Mononuclear cell (primary cell): ENCODE measurements at regions not wholly inside any gene's neighbourhood (a gene's known extent, or its start where the extent isn't known, plus 50 kb on each side); places are given as distances from the start of the nearest gene placed in this dataset.

Source experiments
- H3K27me3 ChIP-seq: 2 replicates; pipeline ENCODE4 v1.6.0; 2011; ENCODE audit warnings: low read length, control low read depth; ENCODE audit not compliant: insufficient read depth
- H3K4me1 ChIP-seq: 2 replicates; pipeline ENCODE4 v1.5.1; 2011; ENCODE audit warnings: mild to moderate bottlenecking, low read length, control low read depth; ENCODE audit not compliant: insufficient read depth
- H3K4me3 ChIP-seq: 2 replicates; pipeline ENCODE4 v1.5.1; 2011; ENCODE audit warnings: mild to moderate bottlenecking, low read length, moderate library complexity
- H3K9me3 ChIP-seq: 2 replicates; pipeline ENCODE4 v1.5.1; 2011; ENCODE audit warnings: low read depth, mild to moderate bottlenecking, control low read depth, low read length

- peaks cover 48% of the 10 kb centered on the region for H3K4me1 ChIP-seq
- H3K9me3 ChIP-seq: no peaks in the 10 kb centered on the region
- H3K27me3 ChIP-seq: no peaks in the 10 kb centered on the region
- H3K4me3 ChIP-seq: no peak overlapping the region
These were observed 188.4 kb downstream of the GASK1B start for GRCh38 chr4:157984285-157984911.

GRCh38 chr4:157983300-157983699 lies 189.5 kb downstream of the GASK1B start:
- Histone ChIP-seq H3K4me3 (no peak overlapping the region), H3K9me3 (no peaks in the 10 kb centered on the region), H3K4me1 (peaks cover 39% of the 10 kb centered on the region), H3K27me3 (no peaks in the 10 kb centered on the region)

DNA sequence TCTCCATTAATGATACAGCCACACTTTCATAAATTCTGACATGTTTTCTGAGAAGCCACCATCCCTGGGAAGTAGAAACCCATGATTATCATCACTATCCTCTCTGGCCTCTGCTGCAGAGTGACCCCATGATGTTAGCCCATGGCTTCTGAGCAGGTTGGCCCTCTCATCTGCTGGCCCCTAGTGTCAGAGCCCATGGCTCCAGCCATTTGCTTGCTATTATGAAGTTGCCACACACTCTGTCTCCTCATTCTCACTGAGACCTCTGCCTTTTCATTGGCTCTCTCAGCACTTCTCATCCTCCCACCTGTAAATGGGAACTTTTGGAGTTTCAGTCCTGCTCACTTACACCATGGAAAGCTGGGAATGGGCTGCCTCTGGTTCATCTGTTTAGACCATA lies 192.7 kb downstream of the GASK1B start:
- Histone ChIP-seq H3K4me3 (no peak overlapping the region), H3K27me3 (peaks cover 3% of the 10 kb centered on the region), H3K4me1 (peaks cover 21% of the 10 kb centered on the region), H3K9me3 (no peaks in the 10 kb centered on the region)

- Histone ChIP-seq H3K4me1 (peaks cover 13% of the 10 kb centered on the region), H3K4me3 (no peak overlapping the region), H3K9me3 (no peaks in the 10 kb centered on the region), H3K27me3 (peaks cover 3% of the 10 kb centered on the region)
These were observed 194.0 kb downstream of the GASK1B start for GRCh38 chr4:157978680-157979361.

DNA sequence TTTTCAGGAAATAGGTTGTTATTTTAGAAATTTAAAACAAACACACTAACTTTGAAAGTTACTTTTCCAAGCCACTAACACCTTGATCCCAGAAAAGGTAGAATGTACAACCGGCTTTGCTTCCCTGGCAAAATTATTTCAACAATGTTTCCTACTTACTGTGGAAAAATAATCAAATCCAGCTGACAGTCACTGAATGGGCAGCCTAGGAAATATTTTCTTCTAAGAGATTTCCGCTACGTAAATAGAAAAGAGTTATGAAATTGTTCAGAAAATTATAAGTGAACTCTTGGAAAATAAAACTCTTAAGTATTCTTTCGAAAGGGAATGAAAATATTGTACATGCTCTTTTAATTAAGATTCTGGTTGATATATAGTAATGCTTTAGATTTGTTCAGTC lies 195.7 kb downstream of the GASK1B start:
- Histone ChIP-seq H3K9me3 (no peaks in the 10 kb centered on the region), H3K27me3 (peaks cover 3% of the 10 kb centered on the region), H3K4me3 (no peak overlapping the region), H3K4me1 (no peaks in the 10 kb centered on the region)

- Histone ChIP-seq H3K4me3 (no peak overlapping the region), H3K4me1 (no peaks in the 10 kb centered on the region), H3K9me3 (no peaks in the 10 kb centered on the region), H3K27me3 (peaks cover 3% of the 10 kb centered on the region)
These were observed 199.5 kb downstream of the GASK1B start for GRCh38 chr4:157973297-157973696.

DNA sequence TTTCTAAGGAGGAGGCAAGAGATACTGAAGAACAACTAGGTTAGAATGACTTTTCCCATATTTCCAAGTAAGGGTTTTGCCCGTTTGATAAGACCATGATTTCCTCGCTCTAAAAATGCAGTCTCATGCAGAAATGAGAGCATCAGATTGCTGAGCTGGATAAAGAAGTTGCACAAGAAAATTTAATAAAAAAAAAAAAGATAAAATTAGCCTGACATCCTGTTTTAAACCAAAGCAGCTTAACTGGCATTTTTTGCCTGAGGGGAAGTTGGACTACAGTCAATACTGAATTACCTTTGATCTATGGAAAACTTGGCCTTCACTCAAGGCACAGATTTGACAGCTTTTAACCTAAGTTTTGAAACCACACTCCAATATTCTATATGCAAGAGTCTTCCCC lies 208.4 kb downstream of the GASK1B start:
- Histone ChIP-seq H3K9me3 (no peaks in the 10 kb centered on the region), H3K27me3 (no peaks in the 10 kb centered on the region), H3K4me3 (no peak overlapping the region), H3K4me1 (no peaks in the 10 kb centered on the region)

GRCh38 chr4:157961229-157961990 lies 211.4 kb downstream of the GASK1B start:
- H3K4me3 ChIP-seq: no peak overlapping the region
- H3K27me3 ChIP-seq: no peaks in the 10 kb centered on the region
- no peaks in the 10 kb centered on the region for H3K4me1 ChIP-seq
- H3K9me3 ChIP-seq: no peaks in the 10 kb centered on the region

GRCh38 chr4:157957905-157958304 lies 214.9 kb downstream of the GASK1B start:
- H3K9me3 ChIP-seq: no peaks in the 10 kb centered on the region
- no peaks in the 10 kb centered on the region for H3K27me3 ChIP-seq
- H3K4me3 ChIP-seq: no peak overlapping the region
- H3K4me1 ChIP-seq: no peaks in the 10 kb centered on the region

DNA sequence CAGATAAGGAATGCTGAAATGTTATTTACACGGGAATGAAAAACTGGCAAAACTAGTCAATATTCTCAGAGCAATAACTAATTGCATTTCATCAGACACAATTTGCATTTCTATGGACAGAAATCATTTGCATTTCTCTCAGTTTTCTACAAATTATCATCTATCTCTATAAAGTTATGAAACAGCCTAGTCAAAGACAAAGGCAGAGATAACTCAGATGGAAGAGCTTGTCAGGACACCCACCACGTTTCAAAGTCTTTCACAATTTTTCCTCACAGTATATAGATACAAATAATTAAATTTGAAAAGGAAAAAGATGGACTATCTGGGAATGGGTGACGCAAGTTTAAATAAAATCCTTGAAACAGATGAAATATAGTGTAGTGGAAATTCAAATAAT lies 230.8 kb downstream of the GASK1B start:
- Histone ChIP-seq H3K4me1 (no peaks in the 10 kb centered on the region), H3K9me3 (no peaks in the 10 kb centered on the region), H3K4me3 (no peak overlapping the region), H3K27me3 (no peaks in the 10 kb centered on the region)

DNA sequence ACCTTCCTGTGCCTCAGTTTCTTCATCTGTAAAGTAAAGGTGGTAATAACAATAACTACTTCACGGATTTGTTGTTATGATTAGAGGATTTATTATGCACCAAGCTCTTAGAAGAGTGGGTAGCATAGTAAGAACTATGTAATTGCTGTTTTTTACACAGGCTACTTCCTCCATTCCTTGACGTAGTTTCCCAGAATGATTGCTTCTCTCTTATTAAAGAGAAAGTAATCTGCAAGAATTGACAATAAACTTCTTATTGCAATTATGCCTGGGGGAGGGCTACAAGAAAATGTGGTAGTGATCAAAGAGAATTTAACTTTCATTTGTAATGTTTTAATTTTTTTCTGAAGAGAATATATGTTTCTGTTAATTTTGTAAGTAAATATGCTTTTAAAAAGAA lies 238.7 kb downstream of the GASK1B start:
- Histone ChIP-seq H3K27me3 (no peaks in the 10 kb centered on the region), H3K9me3 (no peaks in the 10 kb centered on the region), H3K4me3 (no peak overlapping the region), H3K4me1 (no peaks in the 10 kb centered on the region)

DNA sequence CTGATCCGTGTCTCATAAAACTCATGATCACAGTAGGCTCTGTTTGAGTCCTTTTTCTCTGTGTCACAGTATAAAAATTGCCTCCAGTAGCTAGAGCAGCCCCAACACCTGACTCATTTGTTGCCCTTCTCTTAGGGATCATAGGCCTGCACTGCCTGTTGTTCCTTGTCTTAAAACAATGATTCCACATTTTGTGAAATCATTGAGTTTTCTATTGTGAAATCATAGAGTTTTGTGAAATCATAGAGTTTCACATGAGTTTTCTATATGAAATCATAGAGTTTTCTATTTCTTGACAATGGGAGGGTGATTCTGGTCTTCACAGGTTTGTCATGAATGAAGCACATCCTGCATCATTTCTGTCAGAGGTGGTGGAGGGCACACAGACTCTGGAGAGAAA lies 239.9 kb downstream of the GASK1B start:
- Histone ChIP-seq H3K9me3 (no peaks in the 10 kb centered on the region), H3K4me1 (no peaks in the 10 kb centered on the region), H3K27me3 (no peaks in the 10 kb centered on the region), H3K4me3 (no peak overlapping the region)

GRCh38 chr4:157929486-157929885 lies 243.3 kb downstream of the GASK1B start:
- no peaks in the 10 kb centered on the region for H3K27me3 ChIP-seq
- H3K9me3 ChIP-seq: no peaks in the 10 kb centered on the region
- no peak overlapping the region for H3K4me3 ChIP-seq
- no peaks in the 10 kb centered on the region for H3K4me1 ChIP-seq

- no peaks in the 10 kb centered on the region for H3K9me3 ChIP-seq
- no peaks in the 10 kb centered on the region for H3K27me3 ChIP-seq
- H3K4me3 ChIP-seq: no peak overlapping the region
- no peaks in the 10 kb centered on the region for H3K4me1 ChIP-seq
These were observed 254.6 kb downstream of the GASK1B start for GRCh38 chr4:157918036-157918832.

GRCh38 chr4:157912212-157912611 lies 260.6 kb downstream of the GASK1B start:
- Histone ChIP-seq H3K27me3 (no peaks in the 10 kb centered on the region), H3K9me3 (no peaks in the 10 kb centered on the region), H3K4me3 (no peak overlapping the region), H3K4me1 (no peaks in the 10 kb centered on the region)
